ENCODE measurements at regions not wholly inside any gene's neighbourhood (a gene's known extent, or its start where the extent isn't known, plus 50 kb on each side); places are given as distances from the start of the nearest gene placed in this dataset.

DNA sequence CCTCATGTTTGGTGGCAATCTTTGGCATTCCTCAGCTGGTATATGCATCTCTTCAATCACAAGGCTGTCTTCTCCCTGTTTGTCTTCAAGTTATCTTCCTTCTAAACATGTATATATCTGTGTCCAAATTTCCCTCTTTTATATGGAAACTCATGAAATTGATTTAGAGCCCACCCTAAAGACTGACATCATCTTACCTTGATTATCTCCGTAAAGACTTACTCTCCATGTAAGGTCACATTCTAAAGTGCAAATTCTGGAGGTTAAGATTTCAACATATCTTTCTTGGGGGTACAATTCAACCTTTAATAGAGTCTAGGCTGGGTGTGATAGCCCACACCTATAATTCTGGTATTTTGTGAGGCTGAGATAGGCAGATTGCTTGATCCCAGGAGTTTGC lies 215.8 kb upstream of the LRRC4C start:
- TF ChIP-seq POLR2A (IDR thresholded peaks at IDR 0.05; ENCODE audit: low read depth, low read length) (no peak), SPI1 (IDR thresholded peaks at IDR 0.05; ENCODE audit: low read depth, low read length) (no peak), POLR2AphosphoS5 (IDR thresholded peaks at IDR 0.05; ENCODE audit: low read depth, low read length) (no peak), TAF1 (IDR thresholded peaks at IDR 0.05; ENCODE audit: low read depth, low read length) (no peak), PAX5 (IDR thresholded peaks at IDR 0.05; ENCODE audit: insufficient read depth, low read length, severe bottlenecking) (no peak)

Measured in GM12891 (cell line).